HUES64 (cell line): ENCODE measurements at regions not wholly inside any gene's neighbourhood (a gene's known extent, or its start where the extent isn't known, plus 50 kb on each side); places are given as distances from the start of the nearest gene placed in this dataset.
"Not testable (repeated sequence)": the region's sequence is repeated elsewhere in the genome, so short reads cannot be mapped to it uniquely, and the experiment has no call there.

Source experiments
- H3K27ac ChIP-seq: 2 replicates; pipeline ENCODE4 v1.7.0; 2013; ENCODE audit warnings: low read depth, low read length, inconsistent platforms
- H3K27me3 ChIP-seq: 2 replicates; pipeline ENCODE4 v1.6.1; 2013; ENCODE audit warnings: mild to moderate bottlenecking, low read length; ENCODE audit not compliant: insufficient read depth
- H3K36me3 ChIP-seq: 2 replicates; pipeline ENCODE4 v1.6.1; 2013; ENCODE audit warnings: mild to moderate bottlenecking, low read length; ENCODE audit not compliant: insufficient read depth
- H3K4me1 ChIP-seq: 2 replicates; pipeline ENCODE4 v1.6.1; 2013; ENCODE audit warnings: mild to moderate bottlenecking, low read length, moderate library complexity; ENCODE audit not compliant: insufficient read depth
- H3K4me3 ChIP-seq: 2 replicates; pipeline ENCODE4 v1.5.1; 2013; ENCODE audit warnings: mild to moderate bottlenecking, low read length, moderate library complexity
- H3K9ac ChIP-seq: 2 replicates; pipeline ENCODE4 v1.6.1; 2013; ENCODE audit warnings: mild to moderate bottlenecking, low read depth, low read length
- H3K9me3 ChIP-seq: 2 replicates; pipeline ENCODE4 v1.6.1; 2013; ENCODE audit warnings: low read depth, low read length; ENCODE audit not compliant: insufficient read depth
- WGBS: fragments of 150-250, 120-280 bp; methylation state at CpG from one replicate; pipeline ENCODE4 v1.1.7; 2013; ENCODE audit warnings: missing lambda C conversion rate; 5-methylcytosine and 5-hydroxymethylcytosine counted together

DNA sequence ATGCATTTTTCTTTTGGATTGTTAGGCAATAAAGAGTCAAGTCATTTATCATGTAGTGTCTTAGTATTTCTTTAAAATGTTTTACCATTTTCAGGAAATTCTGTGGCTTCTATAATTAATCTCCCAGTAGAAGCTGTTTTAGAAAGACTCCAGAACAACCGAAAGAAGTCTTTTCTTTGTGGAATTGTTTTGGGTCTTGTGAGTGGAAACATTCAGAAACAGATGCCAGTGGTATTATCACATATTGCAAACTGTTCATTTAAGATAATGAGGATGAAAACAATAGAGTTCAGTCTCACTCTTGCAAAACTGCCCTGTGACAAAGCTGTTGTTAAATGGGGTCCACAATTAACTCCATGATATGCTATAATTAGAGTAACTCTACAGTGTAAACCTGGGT lies 211.2 kb upstream of the KIT start:
- Histone ChIP-seq H3K9ac (no peak overlapping the region), H3K9me3 (peaks cover 9% of the 10 kb centered on the region), H3K27ac (no peak overlapping the region), H3K4me1 (no peaks in the 10 kb centered on the region), H3K27me3 (no peaks in the 10 kb centered on the region; the same call in 1 of the 2 replicates), H3K4me3 (no peak overlapping the region), H3K36me3 (no peaks in the 10 kb centered on the region)
- 100% methylated on average over 1 of the region's 1 CpG for WGBS

DNA sequence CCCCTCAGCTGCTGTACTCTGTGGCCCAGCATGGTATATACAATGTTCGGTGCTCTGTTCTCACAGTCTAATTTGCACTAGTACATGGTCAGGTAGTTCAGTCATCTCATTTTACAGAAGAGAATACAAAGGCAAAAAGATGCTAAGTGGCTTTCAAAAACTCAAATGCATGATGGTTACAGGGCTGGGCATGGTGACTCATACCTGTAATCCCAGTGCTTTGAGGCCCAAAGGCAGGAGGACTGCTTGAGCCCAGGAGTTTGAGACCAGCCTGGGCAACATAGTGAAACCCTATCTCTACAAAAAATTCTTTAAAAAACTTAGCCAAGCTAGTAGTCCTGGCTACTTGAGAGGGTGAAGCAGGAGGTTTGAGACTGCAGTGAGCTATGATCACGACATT lies 210.5 kb upstream of the KIT start:
- H3K4me1 ChIP-seq: no peaks in the 10 kb centered on the region
- H3K9ac ChIP-seq: no peak overlapping the region
- 75% methylated on average over 2 of the region's 2 CpGs for WGBS

DNA sequence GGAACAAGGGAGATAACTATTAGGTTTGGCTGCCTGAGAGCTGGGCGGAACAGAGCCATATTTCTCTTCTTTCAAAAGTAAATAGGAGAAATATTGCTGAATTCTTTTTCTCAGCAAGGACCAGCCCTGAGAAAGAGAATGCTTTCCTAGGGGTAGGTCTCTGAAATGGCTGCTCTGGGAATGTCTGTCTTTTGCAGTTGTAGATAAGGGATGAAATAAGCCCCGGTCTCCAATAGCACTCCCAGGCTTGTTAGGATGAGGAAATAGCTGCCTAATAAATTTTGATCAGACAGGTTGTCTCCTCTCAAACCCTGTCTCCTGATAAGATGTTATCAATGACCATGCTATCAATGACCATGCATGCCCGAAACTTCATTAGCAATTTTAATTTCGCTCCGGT lies 207.8 kb upstream of the KIT start:
- Histone ChIP-seq H3K9me3 (peaks cover 9% of the 10 kb centered on the region), H3K4me3 (no peak overlapping the region), H3K27ac (no peak overlapping the region), H3K4me1 (no peaks in the 10 kb centered on the region), H3K36me3 (no peaks in the 10 kb centered on the region), H3K27me3 (no peaks in the 10 kb centered on the region), H3K9ac (no peak overlapping the region)
- 98% methylated on average over 5 of the region's 5 CpGs for WGBS

More for the DNA sequence above, 210.5 kb upstream of the KIT start:
- H3K9me3 ChIP-seq: peaks cover 9% of the 10 kb centered on the region
- no peaks in the 10 kb centered on the region for H3K36me3 ChIP-seq
- no peak overlapping the region for H3K4me3 ChIP-seq
- no peak overlapping the region for H3K27ac ChIP-seq
- no peaks in the 10 kb centered on the region; the same call in 1 of the 2 replicates for H3K27me3 ChIP-seq

DNA sequence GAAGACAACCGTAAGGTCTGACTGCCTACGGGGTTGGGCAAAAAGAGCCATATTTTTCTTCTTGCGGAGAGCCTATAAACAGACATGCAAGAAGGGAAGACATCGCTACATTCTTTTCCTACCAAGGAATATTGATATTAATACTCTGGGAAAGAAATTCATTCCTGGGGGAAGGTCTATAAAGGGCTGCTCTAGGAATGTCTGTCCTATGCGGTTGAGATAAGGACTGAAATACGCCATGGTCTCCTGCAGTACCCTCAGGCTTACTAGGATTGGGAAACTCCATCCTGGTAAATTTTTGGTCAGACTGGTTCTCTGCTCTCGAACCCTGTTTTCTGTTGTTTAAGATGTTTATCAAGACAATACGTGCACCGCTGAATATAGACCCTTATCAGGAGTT lies 190.8 kb upstream of the KIT start:
- H3K27me3 ChIP-seq, H3K9ac ChIP-seq, H3K4me3 ChIP-seq, H3K27ac ChIP-seq, H3K36me3 ChIP-seq, H3K9me3 ChIP-seq, H3K4me1 ChIP-seq: not testable (repeated sequence)
- WGBS: 83% methylated on average over 7 of the region's 9 CpGs

DNA sequence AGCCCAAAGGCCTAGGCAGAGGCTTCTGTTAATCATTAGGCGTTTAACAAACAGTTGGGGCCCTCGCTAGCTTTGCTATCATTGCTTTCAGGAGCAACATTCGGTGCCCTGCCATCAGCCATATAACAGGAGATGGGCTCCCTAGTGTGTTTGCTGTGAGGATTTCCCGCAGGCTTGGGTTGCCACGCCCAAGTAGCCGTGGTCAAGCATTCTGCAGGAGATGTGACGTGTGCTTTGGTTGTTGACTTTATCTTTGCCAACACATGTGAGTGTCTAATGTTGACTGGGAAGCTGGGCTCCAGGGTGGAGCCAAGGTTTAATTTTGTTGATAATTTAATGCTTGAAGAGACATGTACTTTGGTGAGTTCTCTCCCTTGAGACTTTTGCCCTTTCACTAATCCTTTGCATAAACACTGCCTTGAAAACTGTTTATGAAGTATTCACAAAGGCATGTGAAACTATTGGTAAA lies 184.6 kb upstream of the KIT start:
- H3K27me3 ChIP-seq: no peaks in the 10 kb centered on the region
- no peak overlapping the region for H3K27ac ChIP-seq
- no peaks in the 10 kb centered on the region for H3K36me3 ChIP-seq
- WGBS: 91% methylated on average over 7 of the region's 7 CpGs
- H3K9me3 ChIP-seq: 0 out of 2 replicates have a peak, but pooled peaks cover 2% of the 10 kb centered on the region
- H3K4me1 ChIP-seq: no peaks in the 10 kb centered on the region
- H3K9ac ChIP-seq: no peak overlapping the region
- no peak overlapping the region for H3K4me3 ChIP-seq

DNA sequence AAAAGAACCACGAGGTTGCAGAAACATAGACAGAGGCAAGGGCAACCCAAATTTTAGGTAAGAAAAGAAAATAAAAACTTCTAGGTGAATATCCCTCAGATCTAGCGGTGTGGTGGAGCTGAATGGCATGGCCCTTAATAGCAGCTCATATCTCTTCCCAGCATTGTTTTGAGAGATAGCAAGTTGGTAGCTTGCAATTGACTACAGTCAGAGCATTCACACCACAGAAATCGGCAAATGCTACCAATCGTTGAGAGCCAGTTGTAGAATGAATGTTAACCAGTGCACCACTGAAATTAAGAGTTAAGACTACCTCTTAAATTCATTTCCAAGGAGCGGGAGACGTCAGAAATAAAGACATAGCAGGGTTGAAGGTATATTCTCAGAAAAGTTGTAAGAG lies 184.0 kb upstream of the KIT start:
- 98% methylated on average over 6 of the region's 6 CpGs for WGBS
- no peaks in the 10 kb centered on the region for H3K4me1 ChIP-seq
- H3K36me3 ChIP-seq: no peaks in the 10 kb centered on the region
- H3K9me3 ChIP-seq: no peaks in the 10 kb centered on the region
- H3K27me3 ChIP-seq: no peaks in the 10 kb centered on the region
- no peak overlapping the region for H3K4me3 ChIP-seq
- H3K27ac ChIP-seq: no peak overlapping the region
- H3K9ac ChIP-seq: no peak overlapping the region

DNA sequence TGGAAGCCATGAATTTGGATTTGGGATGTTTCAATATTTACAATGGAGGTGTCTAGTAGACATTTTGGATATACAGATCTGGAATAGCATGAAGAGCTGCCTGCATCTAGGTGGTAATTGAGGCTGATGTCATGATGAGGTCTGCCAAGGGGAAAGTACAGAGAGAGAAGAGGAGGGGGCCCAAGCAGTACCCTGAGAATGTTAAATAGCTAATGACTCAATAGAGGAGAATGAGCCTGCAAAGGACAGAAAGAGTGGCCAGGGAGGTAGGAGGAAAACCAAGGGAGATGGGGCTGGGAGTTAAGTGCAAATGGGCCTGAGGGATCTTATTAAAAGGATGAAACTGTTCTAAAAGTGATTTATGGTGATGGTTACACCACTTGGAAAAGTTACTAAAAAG lies 182.2 kb upstream of the KIT start:
- Histone ChIP-seq H3K4me1 (no peaks in the 10 kb centered on the region), H3K4me3 (no peak overlapping the region)

DNA sequence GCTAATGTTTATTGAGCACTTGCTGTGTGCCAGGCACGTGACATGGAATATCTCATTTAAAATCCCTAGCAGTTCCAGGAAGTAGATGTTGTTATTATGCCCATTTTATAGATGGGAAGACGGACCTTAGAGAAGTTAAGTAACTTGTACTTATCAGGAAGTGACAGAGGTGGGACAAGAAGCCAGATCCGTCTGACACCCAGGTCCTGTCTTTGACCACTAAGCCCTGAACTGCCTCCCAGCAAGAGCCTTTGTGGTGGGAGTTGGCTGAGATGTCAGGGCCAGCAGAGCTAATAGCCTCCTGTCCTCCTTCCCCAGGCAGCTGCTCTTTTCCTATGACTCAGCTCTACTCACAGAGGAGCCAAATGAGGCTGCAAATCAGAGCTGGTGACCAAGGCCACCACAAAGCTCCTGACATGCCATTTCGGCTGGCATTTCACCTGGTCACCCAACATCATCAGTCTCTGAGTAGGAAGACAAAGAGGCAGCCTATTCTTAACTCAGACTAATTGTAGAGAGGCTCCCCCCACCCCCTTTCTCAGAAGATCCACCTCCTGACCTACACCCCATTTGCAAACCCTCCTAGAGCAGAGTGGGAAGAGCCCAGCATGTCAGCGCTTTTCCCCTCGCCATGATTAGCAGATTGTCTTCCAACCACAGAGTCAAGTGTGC lies 175.1 kb upstream of the KIT start:
- Histone ChIP-seq H3K27ac (no peak overlapping the region), H3K9me3 (no peaks in the 10 kb centered on the region), H3K9ac (no peak overlapping the region), H3K27me3 (no peaks in the 10 kb centered on the region), H3K4me1 (no peaks in the 10 kb centered on the region), H3K4me3 (no peak overlapping the region), H3K36me3 (no peaks in the 10 kb centered on the region)
- 93% methylated on average over 6 of the region's 6 CpGs for WGBS

More for the DNA sequence above, 182.2 kb upstream of the KIT start:
- Histone ChIP-seq H3K9me3 (no peaks in the 10 kb centered on the region), H3K9ac (no peak overlapping the region), H3K27me3 (no peaks in the 10 kb centered on the region), H3K27ac (no peak overlapping the region), H3K36me3 (no peaks in the 10 kb centered on the region)

DNA sequence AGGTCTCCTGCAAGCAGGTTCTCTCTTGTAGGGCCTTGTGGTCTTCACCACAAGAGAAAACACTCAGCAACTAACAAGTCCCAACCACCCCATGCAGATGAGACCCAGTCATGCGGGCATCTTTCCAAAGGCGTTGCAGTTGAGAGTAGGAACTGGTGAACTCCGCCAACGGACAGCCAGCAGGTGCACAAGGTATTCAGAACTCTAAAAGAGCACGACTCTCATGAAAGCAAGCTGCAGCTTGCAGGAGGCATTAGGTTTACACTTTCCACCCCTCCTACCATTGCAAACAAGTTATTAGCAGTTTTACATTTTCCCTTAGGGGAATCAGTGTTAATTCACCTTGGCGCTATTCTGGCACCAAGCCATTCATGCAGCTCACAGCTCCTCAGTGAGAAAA lies 173.4 kb upstream of the KIT start:
- WGBS: 97% methylated on average over 6 of the region's 6 CpGs
- H3K9me3 ChIP-seq: no peaks in the 10 kb centered on the region
- H3K4me3 ChIP-seq: no peak overlapping the region
- H3K27ac ChIP-seq: no peak overlapping the region
- H3K4me1 ChIP-seq: no peaks in the 10 kb centered on the region
- H3K27me3 ChIP-seq: no peaks in the 10 kb centered on the region
- H3K9ac ChIP-seq: no peak overlapping the region
- no peaks in the 10 kb centered on the region for H3K36me3 ChIP-seq

DNA sequence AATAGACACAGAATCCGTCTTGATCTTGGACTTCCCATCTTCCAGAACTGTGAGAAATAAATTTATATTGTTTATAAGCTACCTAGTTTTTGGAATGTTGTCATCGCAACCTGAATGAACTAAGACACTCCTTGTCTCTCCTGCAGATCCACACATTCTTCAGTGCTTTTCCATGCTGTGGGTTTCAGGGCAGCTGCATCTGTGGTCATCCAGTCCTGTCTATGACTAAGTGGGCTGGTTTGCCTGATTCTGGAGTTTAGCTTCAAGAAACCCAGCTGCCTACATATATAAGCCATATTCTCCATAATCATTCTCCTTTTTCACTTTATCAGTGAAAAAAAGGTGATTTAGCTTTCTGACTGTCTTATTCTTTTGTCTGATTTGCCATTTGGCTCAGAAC lies 170.3 kb upstream of the KIT start:
- no peaks in the 10 kb centered on the region for H3K27me3 ChIP-seq
- no peak overlapping the region for H3K27ac ChIP-seq
- whole genome bisulfite sequencing: 100% methylated on average over 2 of the region's 2 CpGs
- H3K9me3 ChIP-seq: no peaks in the 10 kb centered on the region
- H3K9ac ChIP-seq: no peak overlapping the region
- H3K36me3 ChIP-seq: no peaks in the 10 kb centered on the region
- no peaks in the 10 kb centered on the region for H3K4me1 ChIP-seq
- no peak overlapping the region for H3K4me3 ChIP-seq

DNA sequence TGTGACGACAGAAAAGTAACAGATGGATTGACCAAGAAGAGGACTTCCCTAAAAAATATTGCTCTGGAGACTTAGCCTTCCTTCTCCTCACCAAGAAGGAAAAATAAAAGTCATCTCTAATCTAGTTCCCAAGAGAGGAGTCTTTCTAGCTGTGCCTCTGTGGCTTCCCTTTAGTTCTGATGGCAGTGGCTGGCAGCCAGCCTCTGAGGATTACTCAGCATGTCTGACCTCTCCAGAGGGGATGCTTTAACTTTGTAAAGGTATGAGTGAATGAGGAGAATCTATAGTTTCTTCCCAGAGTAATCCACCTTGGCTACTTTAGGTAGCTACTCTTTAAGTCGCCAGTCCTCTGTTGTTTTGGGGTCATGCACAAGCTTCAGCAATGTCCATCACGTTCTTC lies 163.9 kb upstream of the KIT start:
- Histone ChIP-seq H3K9ac (no peak overlapping the region), H3K27ac (no peak overlapping the region), H3K4me1 (peaks cover 5% of the 10 kb centered on the region; the same call in 1 of the 2 replicates), H3K27me3 (no peaks in the 10 kb centered on the region), H3K4me3 (no peak overlapping the region), H3K9me3 (no peaks in the 10 kb centered on the region), H3K36me3 (no peaks in the 10 kb centered on the region)
- 92% methylated on average over 3 of the region's 3 CpGs for WGBS

DNA sequence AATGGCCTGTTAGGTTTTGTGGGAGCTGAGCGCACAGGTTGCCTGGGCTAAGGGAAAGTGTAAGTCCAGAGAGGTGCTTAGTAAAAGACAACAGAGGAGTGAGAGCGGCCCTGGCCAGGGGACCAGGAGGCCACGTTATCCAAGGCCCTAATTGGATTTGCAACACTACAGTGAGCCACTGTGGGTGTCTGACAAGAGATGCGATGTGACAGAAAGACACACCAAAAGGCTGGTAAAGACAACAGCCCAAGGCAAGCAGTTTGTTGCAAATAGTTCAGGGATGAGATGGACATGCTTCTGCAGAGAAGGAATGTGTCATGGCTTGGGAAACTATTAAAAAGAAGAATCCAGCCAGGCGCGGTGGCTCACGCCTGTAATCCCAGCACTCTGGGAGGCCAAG lies 162.7 kb upstream of the KIT start:
- Histone ChIP-seq H3K4me3 (no peak overlapping the region), H3K27ac (no peak overlapping the region), H3K36me3 (no peaks in the 10 kb centered on the region), H3K4me1 (peaks cover 16% of the 10 kb centered on the region; the same call in 1 of the 2 replicates), H3K27me3 (no peaks in the 10 kb centered on the region), H3K9me3 (no peaks in the 10 kb centered on the region), H3K9ac (no peak overlapping the region)
- WGBS: 87% methylated on average over 7 of the region's 7 CpGs
